Stimulated activated CD4-positive, alpha-beta T cell treated with anti-CD3 and anti-CD28 coated beads, Interleukin-1b, Interleukin-23, amount 100 ng/mL, for 48 hours (primary cell): ENCODE measurements at regions not wholly inside any gene's neighbourhood (a gene's known extent, or its start where the extent isn't known, plus 50 kb on each side); places are given as distances from the start of the nearest gene placed in this dataset.

Experiments used
- DNase-seq: peaks from one replicate; pipeline ENCODE4 v3.0.0-alpha.2; 2020

- no peak for DNase-seq
Observed at GRCh38 chr2:57759131-57759530, 287.5 kb upstream of the VRK2 start.

- peak; percentile 76 for DNase-seq
Observed at GRCh38 chr2:57759822-57760300, 286.7 kb upstream of the VRK2 start.

GRCh38 chr2:57760381-57760801 lies 286.2 kb upstream of the VRK2 start:
- DNase-seq = no peak

GRCh38 chr2:57776916-57777315 lies 269.7 kb upstream of the VRK2 start:
- DNase-seq = no peak

- DNase-seq = no peak
Observed at GRCh38 chr2:57782587-57782986, 264.0 kb upstream of the VRK2 start.

- no peak for DNase-seq
Observed at GRCh38 chr2:57793310-57793709, 253.3 kb upstream of the VRK2 start.

GRCh38 chr2:57796527-57796926 lies 250.1 kb upstream of the VRK2 start:
- DNase-seq = no peak

- DNase-seq = no peak
Observed at GRCh38 chr2:57798346-57798745, 248.3 kb upstream of the VRK2 start.

GRCh38 chr2:57802243-57802642 lies 244.4 kb upstream of the VRK2 start:
- DNase-seq = no peak

- DNase-seq = no peak
Observed at GRCh38 chr2:57804971-57805370, 241.6 kb upstream of the VRK2 start.

GRCh38 chr2:57806449-57806968 lies 240.1 kb upstream of the VRK2 start:
- no peak for DNase-seq

- DNase-seq = no peak
Observed at GRCh38 chr2:57809230-57809629, 237.4 kb upstream of the VRK2 start.

- no peak for DNase-seq
Observed at GRCh38 chr2:57821088-57821487, 225.5 kb upstream of the VRK2 start.

- DNase-seq = no peak
Observed at GRCh38 chr2:57828221-57828620, 218.4 kb upstream of the VRK2 start.

GRCh38 chr2:57834666-57835065 lies 211.9 kb upstream of the VRK2 start:
- DNase-seq = no peak

- DNase-seq = no peak
Observed at GRCh38 chr2:57842531-57842930, 204.1 kb upstream of the VRK2 start.

GRCh38 chr2:57843158-57843557 lies 203.4 kb upstream of the VRK2 start:
- DNase-seq = no peak

GRCh38 chr2:57848723-57849122 lies 197.9 kb upstream of the VRK2 start:
- no peak for DNase-seq

- no peak for DNase-seq
Observed at GRCh38 chr2:57849843-57850242, 196.8 kb upstream of the VRK2 start.

GRCh38 chr2:57850415-57851130 lies 196.0 kb upstream of the VRK2 start:
- DNase-seq = no peak

- no peak for DNase-seq
Observed at GRCh38 chr2:57855212-57855611, 191.4 kb upstream of the VRK2 start.

GRCh38 chr2:57859755-57860154 lies 186.9 kb upstream of the VRK2 start:
- no peak for DNase-seq

GRCh38 chr2:57862153-57862552 lies 184.5 kb upstream of the VRK2 start:
- no peak for DNase-seq

- no peak for DNase-seq
Observed at GRCh38 chr2:57862727-57863126, 183.9 kb upstream of the VRK2 start.

- DNase-seq = no peak
Observed at GRCh38 chr2:57864926-57865325, 181.7 kb upstream of the VRK2 start.
